ENCODE measurements at regions not wholly inside any gene's neighbourhood (a gene's known extent, or its start where the extent isn't known, plus 50 kb on each side); places are given as distances from the start of the nearest gene placed in this dataset.
"Not testable (repeated sequence)": the region's sequence is repeated elsewhere in the genome, so short reads cannot be mapped to it uniquely, and the experiment has no call there.

- not testable (repeated sequence) for TF ChIP-seq CTCF (IDR thresholded peaks at IDR 0.05; ENCODE audit: control extremely low read depth in 1 of 3, insufficient read depth in 1 of 3, low read depth in 1 of 3, low read length in 3 of 3); CREB1 (IDR thresholded peaks at IDR 0.05); EZH2 (IDR thresholded peaks at IDR 0.05; ENCODE audit: low read depth, low read length, severe bottlenecking); EP300 (IDR thresholded peaks at IDR 0.05; ENCODE audit: borderline replicate concordance in 1 of 2, low read depth in 2 of 2, low read length in 2 of 2); MAX (IDR thresholded peaks at IDR 0.05); SUZ12 (IDR thresholded peaks at IDR 0.05; ENCODE audit: low read length)
These were observed 201.4 kb upstream of the TEKT4 start for GRCh38 chr2:94669858-94670257.
